Amniotic stem cell (primary cell): ENCODE measurements at regions not wholly inside any gene's neighbourhood (a gene's known extent, or its start where the extent isn't known, plus 50 kb on each side); places are given as distances from the start of the nearest gene placed in this dataset.

ENCODE experiments used
- DNase-seq: peaks from one replicate; lab custom pipeline; 2025; lab: John Stamatoyannopoulos, UW

GRCh38 chr18:72086421-72086820, 457.7 kb downstream of the CBLN2 start:
- no peak for DNase-seq

DNA sequence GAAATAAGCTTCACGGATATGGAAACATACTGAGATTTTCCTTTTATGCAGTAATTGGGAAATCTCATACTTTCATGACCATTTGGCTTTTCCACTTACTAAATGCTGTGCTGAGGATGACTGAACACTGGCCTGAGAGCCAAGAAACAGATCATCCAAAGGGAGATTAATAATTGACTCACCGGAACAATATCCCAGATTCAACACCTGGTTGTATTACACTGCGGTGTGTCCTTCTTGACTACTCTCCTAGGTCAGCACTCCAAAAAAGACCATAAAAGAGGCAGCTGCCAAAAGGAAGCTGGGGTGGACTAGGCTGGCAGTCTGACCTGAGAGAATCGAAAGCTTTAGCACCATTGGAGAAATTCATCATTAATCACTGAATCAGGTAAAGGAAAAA, 469.1 kb downstream of the CBLN2 start:
- DNase-seq = no peak

GRCh38 chr18:72063001-72063400, 481.1 kb downstream of the CBLN2 start:
- no peak for DNase-seq

GRCh38 chr18:72058851-72059250, 485.3 kb downstream of the CBLN2 start:
- DNase-seq = no peak

GRCh38 chr18:72056171-72056570, 488.0 kb downstream of the CBLN2 start:
- no peak for DNase-seq

- no peak for DNase-seq
These were observed 502.7 kb downstream of the CBLN2 start for GRCh38 chr18:72041313-72042032.

DNA sequence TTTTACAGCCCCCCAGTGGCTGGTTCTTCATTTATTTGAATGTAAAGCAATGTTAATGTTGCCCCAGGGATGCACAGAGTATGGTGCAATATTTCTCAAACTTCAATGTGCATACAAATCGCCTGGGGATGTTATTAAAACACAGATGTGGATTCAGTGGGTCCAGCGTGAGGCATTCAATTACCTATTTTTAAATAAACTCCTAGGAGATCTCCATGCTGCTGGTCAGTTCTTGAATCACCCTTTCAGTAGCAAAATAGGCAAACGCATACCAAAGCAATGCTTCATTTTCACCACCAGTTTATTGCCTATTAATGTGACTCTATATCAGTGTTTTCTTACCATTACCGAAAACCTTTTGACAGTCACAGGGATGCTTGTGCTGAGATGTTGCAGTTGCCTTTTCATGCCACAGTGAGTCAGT, 530.7 kb downstream of the CBLN2 start:
- no peak for DNase-seq

DNA sequence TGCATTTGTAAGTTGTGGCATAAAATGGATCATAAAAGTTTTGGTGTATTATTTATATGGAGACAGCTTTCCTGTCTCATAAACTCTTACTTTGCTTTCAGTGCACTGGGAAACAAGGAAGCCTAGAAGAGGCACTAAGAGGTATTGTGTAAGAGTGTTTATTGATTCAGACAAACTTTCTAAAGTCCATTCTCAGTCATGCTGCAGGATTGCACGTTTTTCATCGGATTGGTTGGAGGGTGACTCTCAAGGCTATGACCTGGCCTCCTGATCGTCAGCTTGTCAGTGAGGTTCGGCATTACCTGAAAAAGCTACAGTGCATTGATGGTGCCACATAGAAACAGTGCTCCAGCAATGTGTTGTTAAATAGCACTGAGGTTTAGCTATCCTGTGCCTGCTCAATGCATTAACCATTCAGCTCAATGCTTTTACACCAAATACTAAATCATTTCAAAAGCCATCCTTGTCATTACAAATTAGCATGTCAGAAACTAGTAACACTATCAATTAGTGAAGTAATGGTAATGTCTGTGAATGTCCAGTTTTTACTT, 545.5 kb downstream of the CBLN2 start:
- DNase-seq = no peak

- no peak for DNase-seq
These were observed 548.2 kb downstream of the CBLN2 start for GRCh38 chr18:71995904-71996465.

DNA sequence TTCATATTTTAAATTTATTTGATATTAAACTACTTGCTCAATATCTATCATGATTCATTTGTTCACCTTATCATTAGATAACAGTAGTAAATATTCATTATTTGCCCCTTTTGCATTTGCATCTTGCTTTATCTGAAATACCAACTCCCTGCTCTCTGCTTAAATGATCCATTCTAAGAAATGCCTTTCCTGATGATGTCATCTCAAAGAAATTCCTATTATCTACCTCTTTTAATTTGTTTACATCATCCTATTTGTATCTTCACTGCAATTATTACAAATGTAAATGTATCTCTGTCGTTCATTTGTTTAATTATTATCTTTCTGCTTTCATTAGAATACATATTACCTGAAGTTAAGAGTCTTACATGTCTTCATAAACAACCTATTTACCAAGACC, 549.9 kb downstream of the CBLN2 start:
- no peak for DNase-seq

GRCh38 chr18:71989616-71990015, 554.5 kb downstream of the CBLN2 start:
- DNase-seq = no peak

DNA sequence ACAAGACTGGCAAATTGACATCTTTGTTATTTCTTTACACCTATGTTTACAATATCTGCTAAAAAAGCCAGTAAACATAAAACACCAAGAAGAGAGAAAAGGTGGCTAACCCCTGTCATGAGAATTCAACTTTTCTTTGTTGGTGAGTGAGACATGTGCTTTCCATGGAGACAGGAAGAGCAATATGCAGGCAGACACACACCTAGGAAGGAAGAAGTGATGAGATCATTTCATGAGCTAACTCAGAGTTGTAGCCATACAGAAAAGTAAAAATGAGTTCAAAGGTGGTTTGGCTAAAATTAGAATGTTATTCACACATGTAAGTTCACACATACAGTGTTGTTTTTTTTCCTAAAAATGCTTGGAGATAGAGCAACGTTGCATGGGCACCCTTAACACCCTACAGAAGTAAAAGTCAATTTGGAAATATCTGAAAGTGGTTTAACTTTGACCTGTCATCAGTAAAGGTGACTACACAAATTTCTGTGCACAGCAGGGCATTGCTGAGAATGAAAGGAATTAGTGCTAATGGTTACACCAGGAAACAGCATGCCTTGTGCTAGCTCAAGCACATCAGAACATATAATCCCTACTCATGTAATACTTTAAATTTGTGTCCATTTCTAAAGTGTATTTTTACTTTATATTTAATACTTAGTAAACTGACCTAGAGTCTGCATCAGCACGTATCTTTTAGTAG, 557.6 kb downstream of the CBLN2 start:
- DNase-seq = no peak

- no peak for DNase-seq
These were observed 567.4 kb downstream of the CBLN2 start for GRCh38 chr18:71976744-71977143.

DNA sequence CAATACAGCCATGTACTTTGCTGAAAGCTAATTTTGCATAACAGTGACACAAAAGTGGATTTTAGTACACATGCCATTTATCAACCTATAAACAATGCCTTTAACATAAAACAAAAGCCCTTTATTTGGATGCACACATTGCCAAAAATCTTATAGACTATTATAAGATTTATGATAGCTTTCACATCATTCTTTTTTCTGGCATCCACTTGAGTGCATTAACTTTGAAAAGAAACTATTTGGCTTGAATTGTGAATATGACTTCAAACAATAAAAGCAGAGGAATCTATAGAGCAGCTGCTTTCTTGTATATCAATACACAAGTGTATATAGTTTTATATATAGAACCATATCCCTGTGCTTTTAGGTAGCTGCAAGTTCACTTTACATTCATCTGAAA, 577.4 kb downstream of the CBLN2 start:
- no peak for DNase-seq

GRCh38 chr18:71958605-71959004, 585.5 kb downstream of the CBLN2 start:
- DNase-seq = no peak

- DNase-seq = no peak
These were observed 593.1 kb downstream of the CBLN2 start for GRCh38 chr18:71951001-71951400.

DNA sequence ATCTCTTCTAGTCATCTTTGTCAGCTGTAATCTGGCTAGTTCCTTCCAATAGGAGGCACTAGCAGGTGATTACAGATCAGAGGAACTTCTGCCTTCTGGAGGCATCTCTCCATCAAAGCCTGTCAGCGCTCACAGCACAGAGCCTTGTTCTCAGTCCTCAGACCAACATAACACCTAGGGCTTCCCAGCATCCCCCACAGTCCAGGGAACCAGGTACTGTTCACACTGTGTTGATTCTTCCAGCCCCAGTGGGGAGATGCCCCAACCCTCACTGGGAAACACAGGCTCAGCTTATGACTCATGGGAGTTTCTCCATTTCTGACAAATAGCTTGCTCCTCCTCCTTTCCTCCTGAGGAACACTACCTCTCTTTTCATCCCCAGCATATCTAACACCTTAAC, 601.7 kb downstream of the CBLN2 start:
- DNase-seq = no peak

- no peak for DNase-seq
These were observed 604.7 kb downstream of the CBLN2 start for GRCh38 chr18:71939483-71939882.

GRCh38 chr18:71936744-71937143, 607.4 kb downstream of the CBLN2 start:
- DNase-seq = no peak

- DNase-seq = no peak
These were observed 624.9 kb downstream of the CBLN2 start for GRCh38 chr18:71919211-71919610.

DNA sequence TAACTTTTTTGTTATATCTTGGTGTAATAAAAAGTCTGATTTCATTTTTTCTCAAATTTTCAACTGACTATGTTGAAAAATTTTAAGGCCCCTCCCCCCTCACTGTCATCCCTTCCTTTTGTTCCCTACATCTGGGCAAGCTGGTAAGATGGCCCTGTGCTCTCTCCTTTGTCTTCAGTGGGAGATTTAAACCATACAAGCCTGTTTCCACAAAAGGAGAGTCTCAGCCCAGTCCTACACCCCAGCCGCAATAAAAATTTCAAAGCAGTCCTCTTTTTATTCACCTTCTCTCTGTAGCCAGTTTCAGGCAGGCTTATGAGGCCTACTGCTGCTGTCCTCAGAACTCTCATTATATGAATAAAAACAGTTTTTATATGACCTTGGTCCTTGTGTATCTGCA, 630.5 kb downstream of the CBLN2 start:
- no peak for DNase-seq

GRCh38 chr18:71902482-71902881, 641.7 kb downstream of the CBLN2 start:
- no peak for DNase-seq
